ENCODE measurements at regions not wholly inside any gene's neighbourhood (a gene's known extent, or its start where the extent isn't known, plus 50 kb on each side); places are given as distances from the start of the nearest gene placed in this dataset.
A peak's percentile ranks its signal among the peaks of the same experiment; 100 is the strongest.

GRCh38 chr17:31596382-31597323, 205.2 kb downstream of the RAB11FIP4 start:
- peak overlapping the region; percentile 82 for H3K27ac ChIP-seq
- peak; percentile 90 for DNase-seq (ENCODE audit: low read depth, low spot score)

GRCh38 chr17:31595666-31596381, 204.3 kb downstream of the RAB11FIP4 start:
- DNase-seq (ENCODE audit: low read depth, low spot score): no peak
- peak overlapping the region; percentile 82 for H3K27ac ChIP-seq

- H3K27ac ChIP-seq: peak overlapping the region; percentile 82
- no peak for DNase-seq (ENCODE audit: low read depth, low spot score)
Measured at GRCh38 chr17:31595076-31595475, 203.6 kb downstream of the RAB11FIP4 start.

- H3K27ac ChIP-seq: peak overlapping the region; percentile 82
Measured at GRCh38 chr17:31594416-31594815, 202.9 kb downstream of the RAB11FIP4 start.

GRCh38 chr17:31593806-31594205, 202.3 kb downstream of the RAB11FIP4 start:
- peak overlapping the region; percentile 82 for H3K27ac ChIP-seq
- no peak for DNase-seq (ENCODE audit: low read depth, low spot score)

More at GRCh38 chr17:31594416-31594815, 202.9 kb downstream of the RAB11FIP4 start:
- no peak for DNase-seq (ENCODE audit: low read depth, low spot score)

- H3K27ac ChIP-seq: no peak overlapping the region
- no peak for DNase-seq (ENCODE audit: low read depth, low spot score)
Measured at GRCh38 chr17:31591924-31592323, 200.4 kb downstream of the RAB11FIP4 start.

- H3K27ac ChIP-seq: no peak overlapping the region
Measured at GRCh38 chr17:31588512-31588911, 197.0 kb downstream of the RAB11FIP4 start.

GRCh38 chr17:31588034-31588433, 196.6 kb downstream of the RAB11FIP4 start:
- no peak for DNase-seq (ENCODE audit: low read depth, low spot score)
- H3K27ac ChIP-seq: no peak overlapping the region

More at GRCh38 chr17:31588512-31588911, 197.0 kb downstream of the RAB11FIP4 start:
- no peak for DNase-seq (ENCODE audit: low read depth, low spot score)
